Vagina (tissue), 2 donors: ENCODE measurements at regions not wholly inside any gene's neighbourhood (a gene's known extent, or its start where the extent isn't known, plus 50 kb on each side); places are given as distances from the start of the nearest gene placed in this dataset.

Experiments used
- DNase-seq, 2 donors: peaks; one replicate each; pipeline ENCODE4 v3.0.0-alpha.2; 2017; ENCODE audit errors: extremely low spot score in 2 of 2
- H3K27ac ChIP-seq: fragments of 200-600 bp; sonication (generic); one replicate; pipeline ENCODE4 v1.5.1; 2019
- H3K27me3 ChIP-seq: fragments of 200-600 bp; sonication (generic); one replicate; pipeline ENCODE4 v1.5.1; 2019
- H3K36me3 ChIP-seq, 2 donors: fragments of 200-600 bp; sonication (generic); one replicate each; pipeline ENCODE4 v1.5.1; 2017 to 2019
- H3K4me1 ChIP-seq: fragments of 200-600 bp; sonication (generic); one replicate; pipeline ENCODE4 v1.5.1; 2019
- H3K4me3 ChIP-seq, 2 donors: fragments of 200-600 bp; sonication (generic); 1 replicate in 1 of 2; 2 replicates in 1 of 2; pipeline ENCODE4 v1.5.1; 2016 to 2019
- H3K9me3 ChIP-seq: fragments of 200-600 bp; sonication (generic); one replicate; pipeline ENCODE4 v1.5.1; 2019
- CTCF ChIP-seq, 3 experiments: fragments of 450-650 bp in 2 of 3; fragments of 200-600 bp in 1 of 3; sonication (generic) in 1 of 3; IDR thresholded peaks; one replicate each; pipeline ENCODE4 v1.5.1; 2017 to 2019; ENCODE audit warnings: antibody characterized with exemption in 3 of 3, mild to moderate bottlenecking in 2 of 3, moderate library complexity in 2 of 3
- POLR2A ChIP-seq, 2 donors: fragments of 450-650 bp; IDR thresholded peaks; one replicate each; pipeline ENCODE4 v1.6.1; 2017; ENCODE audit warnings: antibody characterized with exemption in 2 of 2, mild to moderate bottlenecking in 2 of 2, moderate library complexity in 2 of 2
- POLR2AphosphoS5 ChIP-seq, 2 donors: sonication (generic); formaldehyde crosslinking; IDR thresholded peaks; one replicate each; pipeline ENCODE4 v1.9.0; 2017; ENCODE audit warnings: antibody characterized with exemption in 2 of 2, mild to moderate bottlenecking in 2 of 2, low read depth in 1 of 2; ENCODE audit not compliant: insufficient read depth in 1 of 2
- intact Hi-C: fragments of 100-400 bp; cut with DNase I; formaldehyde crosslinking; loops from one replicate; pipeline ENCODE4 v1.15.1; 2023

DNA sequence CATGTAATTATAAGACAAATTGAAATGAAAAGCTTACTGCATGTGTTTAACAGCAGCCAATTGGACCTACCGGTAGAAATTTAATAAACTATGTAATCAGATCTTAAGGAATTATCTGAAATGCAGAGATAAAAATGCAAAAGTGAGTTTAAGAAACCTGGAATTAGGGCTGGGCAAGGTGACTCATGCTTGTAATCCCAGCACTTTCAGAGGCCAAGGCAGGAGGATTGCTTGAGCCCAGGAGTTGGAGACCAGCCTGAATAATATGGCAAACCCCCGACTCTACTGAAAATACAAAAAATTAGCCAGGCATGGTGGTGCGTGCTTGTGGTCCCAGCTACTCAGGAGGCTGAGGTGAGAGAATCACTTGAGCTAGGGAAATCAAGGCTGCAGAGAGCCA, 74.1 kb downstream of the HFE start:
- TF ChIP-seq POLR2A (IDR thresholded peaks at IDR 0.05) = no peak
- TF ChIP-seq POLR2AphosphoS5 (IDR thresholded peaks at IDR 0.05; ENCODE audit: insufficient read depth in 1 of 2, low read depth in 1 of 2) = no peak
- TF ChIP-seq CTCF (IDR thresholded peaks at IDR 0.05) = no peak
- DNase-seq = no peak
- no peak overlapping the region for H3K4me3 ChIP-seq
- peaks cover 21% of the 10 kb centered on the region for H3K4me1 ChIP-seq
- intact Hi-C loops = no loop called here
- H3K36me3 ChIP-seq = no peaks in the 10 kb centered on the region
- H3K27me3 ChIP-seq = no peaks in the 10 kb centered on the region
- H3K9me3 ChIP-seq = no peaks in the 10 kb centered on the region
- H3K27ac ChIP-seq = no peak overlapping the region

GRCh38 chr6:26162399-26162798, 75.2 kb downstream of the HFE start:
- Histone ChIP-seq H3K27ac (no peak overlapping the region), H3K9me3 (no peaks in the 10 kb centered on the region), H3K4me1 (peaks cover 16% of the 10 kb centered on the region), H3K27me3 (no peaks in the 10 kb centered on the region), H3K36me3 (no peaks in the 10 kb centered on the region), H3K4me3 (no peak overlapping the region)
- intact Hi-C loops = no loop called here
- no peak for TF ChIP-seq POLR2A (IDR thresholded peaks at IDR 0.05)
- no peak for TF ChIP-seq POLR2AphosphoS5 (IDR thresholded peaks at IDR 0.05; ENCODE audit: insufficient read depth in 1 of 2, low read depth in 1 of 2)
- no peak for TF ChIP-seq CTCF (IDR thresholded peaks at IDR 0.05)
- DNase-seq = no peak

GRCh38 chr6:26163427-26164119, 76.3 kb downstream of the HFE start:
- H3K9me3 ChIP-seq = no peaks in the 10 kb centered on the region
- H3K27ac ChIP-seq = no peak overlapping the region
- no peaks in the 10 kb centered on the region for H3K27me3 ChIP-seq
- no peak for DNase-seq
- H3K4me3 ChIP-seq = no peak overlapping the region
- intact Hi-C loops = no loop called here
- no peak for TF ChIP-seq CTCF (IDR thresholded peaks at IDR 0.05)
- TF ChIP-seq POLR2AphosphoS5 (IDR thresholded peaks at IDR 0.05; ENCODE audit: insufficient read depth in 1 of 2, low read depth in 1 of 2) = no peak
- TF ChIP-seq POLR2A (IDR thresholded peaks at IDR 0.05) = no peak
- no peaks in the 10 kb centered on the region for H3K36me3 ChIP-seq
- H3K4me1 ChIP-seq = peaks cover 14% of the 10 kb centered on the region

DNA sequence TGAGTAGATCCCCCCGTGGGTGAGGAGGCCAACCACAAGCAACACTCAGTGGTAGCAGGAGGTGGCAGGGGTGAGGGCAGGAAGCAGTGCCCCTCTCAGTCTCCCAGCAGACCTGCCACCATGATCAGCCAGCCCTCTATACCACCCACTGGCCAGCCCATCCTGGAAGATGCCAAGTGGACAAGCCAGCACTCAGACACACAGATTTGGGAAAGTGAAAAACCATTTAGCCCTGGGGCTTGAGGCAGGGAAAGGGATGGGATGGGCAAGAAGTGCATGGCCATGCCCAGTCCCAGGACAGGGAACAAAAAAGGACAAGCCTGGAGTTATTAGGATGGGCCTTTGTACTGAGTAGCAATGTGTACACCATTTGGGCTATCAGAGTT, 76.9 kb downstream of the HFE start:
- H3K9me3 ChIP-seq = no peaks in the 10 kb centered on the region
- intact Hi-C loops = no loop called here
- H3K4me3 ChIP-seq = no peak overlapping the region
- no peaks in the 10 kb centered on the region for H3K36me3 ChIP-seq
- no peak for DNase-seq
- H3K27ac ChIP-seq = no peak overlapping the region
- H3K4me1 ChIP-seq = peaks cover 12% of the 10 kb centered on the region
- no peak for TF ChIP-seq CTCF (IDR thresholded peaks at IDR 0.05)
- no peak for TF ChIP-seq POLR2A (IDR thresholded peaks at IDR 0.05)
- TF ChIP-seq POLR2AphosphoS5 (IDR thresholded peaks at IDR 0.05; ENCODE audit: insufficient read depth in 1 of 2, low read depth in 1 of 2) = no peak
- H3K27me3 ChIP-seq = no peaks in the 10 kb centered on the region

- TF ChIP-seq POLR2A (IDR thresholded peaks at IDR 0.05) = no peak
- no peak for TF ChIP-seq CTCF (IDR thresholded peaks at IDR 0.05)
- no peak for TF ChIP-seq POLR2AphosphoS5 (IDR thresholded peaks at IDR 0.05; ENCODE audit: insufficient read depth in 1 of 2, low read depth in 1 of 2)
- Histone ChIP-seq H3K27me3 (no peaks in the 10 kb centered on the region), H3K27ac (no peak overlapping the region), H3K4me3 (no peak overlapping the region), H3K9me3 (no peaks in the 10 kb centered on the region), H3K36me3 (no peaks in the 10 kb centered on the region), H3K4me1 (no peaks in the 10 kb centered on the region)
- DNase-seq = no peak
- intact Hi-C loops = no loop called here
Measured at GRCh38 chr6:26165261-26165790, 78.1 kb downstream of the HFE start.
